SK-N-SH (cell line): ENCODE measurements at regions not wholly inside any gene's neighbourhood (a gene's known extent, or its start where the extent isn't known, plus 50 kb on each side); places are given as distances from the start of the nearest gene placed in this dataset.
"Not testable (repeated sequence)": the region's sequence is repeated elsewhere in the genome, so short reads cannot be mapped to it uniquely, and the experiment has no call there.

Experiments
- EP300 ChIP-seq, 2 experiments: IDR thresholded peaks; 2 replicates each; pipeline versions ENCODE4 v1.4.0 to v1.6.1; 2012; ENCODE audit warnings: borderline replicate concordance in 1 of 2, low read depth in 1 of 2, low read length in 1 of 2
- POLR2AphosphoS5 ChIP-seq: IDR thresholded peaks from 2 replicates; pipeline ENCODE4 v1.6.1; 2012; ENCODE audit warnings: low read depth, low read length
- RAD21 ChIP-seq: IDR thresholded peaks from 2 replicates; pipeline ENCODE4 v1.6.1; 2012; ENCODE audit warnings: mild to moderate bottlenecking, low read length
- RCOR1 ChIP-seq: fragments of 150-350 bp; IDR thresholded peaks from 2 replicates; pipeline ENCODE4 v1.6.1; 2017; ENCODE audit warnings: antibody characterized with exemption, low read length
- RXRA ChIP-seq: IDR thresholded peaks from 2 replicates; pipeline ENCODE4 v1.4.0; 2012; ENCODE audit warnings: low read depth, mild to moderate bottlenecking, borderline replicate concordance
- SMC3 ChIP-seq: IDR thresholded peaks from 2 replicates; pipeline ENCODE4 v1.6.1; 2012; ENCODE audit warnings: low read depth, low read length, improper control_type of control experiment
- TAF1 ChIP-seq: IDR thresholded peaks from 2 replicates; pipeline ENCODE4 v1.6.1; 2012; ENCODE audit warnings: low read depth, mild to moderate bottlenecking, low read length, moderate library complexity, borderline replicate concordance
- TEAD4 ChIP-seq: IDR thresholded peaks from 2 replicates; pipeline ENCODE4 v1.4.0; 2012; ENCODE audit warnings: mild to moderate bottlenecking, borderline replicate concordance; ENCODE audit not compliant: insufficient read depth
- TF ChIP-seq, protein P1 (sequence below): fragments of 200-600 bp; sonication (generic); IDR thresholded peaks from 2 replicates; pipeline ENCODE4 v1.6.1; 2017; ENCODE audit warnings: antibody characterized with exemption, mild to moderate bottlenecking, moderate library complexity
- TF ChIP-seq, protein P2 (sequence below): IDR thresholded peaks from 2 replicates; pipeline ENCODE4 v1.4.0; 2012; ENCODE audit warnings: low read depth
- TF ChIP-seq, protein P3 (sequence below): IDR thresholded peaks from 2 replicates; pipeline ENCODE4 v1.4.0; 2012; ENCODE audit warnings: low read depth, borderline replicate concordance
- TF ChIP-seq, protein P4 (sequence below): IDR thresholded peaks from 2 replicates; pipeline ENCODE4 v1.6.1; 2012; ENCODE audit warnings: mild to moderate bottlenecking, low read depth, low read length, moderate library complexity
- TF ChIP-seq, protein P5 (sequence below): IDR thresholded peaks from 2 replicates; pipeline ENCODE4 v1.4.0; 2012; ENCODE audit warnings: low read depth, borderline replicate concordance

DNA sequence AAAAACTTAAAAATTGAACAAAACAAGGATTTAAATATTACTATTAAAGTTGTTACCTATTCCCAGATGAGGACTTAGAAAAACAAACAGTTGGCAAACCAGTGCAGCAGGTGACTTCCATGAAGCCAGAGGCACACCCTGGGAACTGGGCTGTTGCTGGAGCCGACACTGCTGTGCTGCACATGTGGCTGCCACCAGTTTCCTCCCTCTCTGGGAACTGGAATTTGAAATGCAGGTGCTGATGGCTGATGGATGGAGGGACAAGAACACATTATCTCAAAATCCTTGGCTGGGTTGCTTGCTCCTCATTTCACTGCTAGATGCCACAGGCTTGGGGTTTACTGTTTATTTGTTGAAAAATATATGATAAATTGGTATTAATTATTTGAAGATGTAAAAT, 471.2 kb upstream of the NDN start:
- TF ChIP-seq, protein P1, sequence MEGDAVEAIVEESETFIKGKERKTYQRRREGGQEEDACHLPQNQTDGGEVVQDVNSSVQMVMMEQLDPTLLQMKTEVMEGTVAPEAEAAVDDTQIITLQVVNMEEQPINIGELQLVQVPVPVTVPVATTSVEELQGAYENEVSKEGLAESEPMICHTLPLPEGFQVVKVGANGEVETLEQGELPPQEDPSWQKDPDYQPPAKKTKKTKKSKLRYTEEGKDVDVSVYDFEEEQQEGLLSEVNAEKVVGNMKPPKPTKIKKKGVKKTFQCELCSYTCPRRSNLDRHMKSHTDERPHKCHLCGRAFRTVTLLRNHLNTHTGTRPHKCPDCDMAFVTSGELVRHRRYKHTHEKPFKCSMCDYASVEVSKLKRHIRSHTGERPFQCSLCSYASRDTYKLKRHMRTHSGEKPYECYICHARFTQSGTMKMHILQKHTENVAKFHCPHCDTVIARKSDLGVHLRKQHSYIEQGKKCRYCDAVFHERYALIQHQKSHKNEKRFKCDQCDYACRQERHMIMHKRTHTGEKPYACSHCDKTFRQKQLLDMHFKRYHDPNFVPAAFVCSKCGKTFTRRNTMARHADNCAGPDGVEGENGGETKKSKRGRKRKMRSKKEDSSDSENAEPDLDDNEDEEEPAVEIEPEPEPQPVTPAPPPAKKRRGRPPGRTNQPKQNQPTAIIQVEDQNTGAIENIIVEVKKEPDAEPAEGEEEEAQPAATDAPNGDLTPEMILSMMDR, result not testable (repeated sequence)
- TF ChIP-seq, protein P2, sequence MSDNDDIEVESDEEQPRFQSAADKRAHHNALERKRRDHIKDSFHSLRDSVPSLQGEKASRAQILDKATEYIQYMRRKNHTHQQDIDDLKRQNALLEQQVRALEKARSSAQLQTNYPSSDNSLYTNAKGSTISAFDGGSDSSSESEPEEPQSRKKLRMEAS, result not testable (repeated sequence)
- not testable (repeated sequence) for TF ChIP-seq RXRA; EP300 (IDR thresholded peaks at IDR 0.05; ENCODE audit: borderline replicate concordance in 1 of 2, low read depth in 1 of 2, low read length in 1 of 2); POLR2AphosphoS5; TEAD4; RCOR1; TAF1; SMC3; RAD21
- TF ChIP-seq, protein P3, sequence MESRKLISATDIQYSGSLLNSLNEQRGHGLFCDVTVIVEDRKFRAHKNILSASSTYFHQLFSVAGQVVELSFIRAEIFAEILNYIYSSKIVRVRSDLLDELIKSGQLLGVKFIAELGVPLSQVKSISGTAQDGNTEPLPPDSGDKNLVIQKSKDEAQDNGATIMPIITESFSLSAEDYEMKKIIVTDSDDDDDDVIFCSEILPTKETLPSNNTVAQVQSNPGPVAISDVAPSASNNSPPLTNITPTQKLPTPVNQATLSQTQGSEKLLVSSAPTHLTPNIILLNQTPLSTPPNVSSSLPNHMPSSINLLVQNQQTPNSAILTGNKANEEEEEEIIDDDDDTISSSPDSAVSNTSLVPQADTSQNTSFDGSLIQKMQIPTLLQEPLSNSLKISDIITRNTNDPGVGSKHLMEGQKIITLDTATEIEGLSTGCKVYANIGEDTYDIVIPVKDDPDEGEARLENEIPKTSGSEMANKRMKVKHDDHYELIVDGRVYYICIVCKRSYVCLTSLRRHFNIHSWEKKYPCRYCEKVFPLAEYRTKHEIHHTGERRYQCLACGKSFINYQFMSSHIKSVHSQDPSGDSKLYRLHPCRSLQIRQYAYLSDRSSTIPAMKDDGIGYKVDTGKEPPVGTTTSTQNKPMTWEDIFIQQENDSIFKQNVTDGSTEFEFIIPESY, result not testable (repeated sequence)
- TF ChIP-seq, protein P4, sequence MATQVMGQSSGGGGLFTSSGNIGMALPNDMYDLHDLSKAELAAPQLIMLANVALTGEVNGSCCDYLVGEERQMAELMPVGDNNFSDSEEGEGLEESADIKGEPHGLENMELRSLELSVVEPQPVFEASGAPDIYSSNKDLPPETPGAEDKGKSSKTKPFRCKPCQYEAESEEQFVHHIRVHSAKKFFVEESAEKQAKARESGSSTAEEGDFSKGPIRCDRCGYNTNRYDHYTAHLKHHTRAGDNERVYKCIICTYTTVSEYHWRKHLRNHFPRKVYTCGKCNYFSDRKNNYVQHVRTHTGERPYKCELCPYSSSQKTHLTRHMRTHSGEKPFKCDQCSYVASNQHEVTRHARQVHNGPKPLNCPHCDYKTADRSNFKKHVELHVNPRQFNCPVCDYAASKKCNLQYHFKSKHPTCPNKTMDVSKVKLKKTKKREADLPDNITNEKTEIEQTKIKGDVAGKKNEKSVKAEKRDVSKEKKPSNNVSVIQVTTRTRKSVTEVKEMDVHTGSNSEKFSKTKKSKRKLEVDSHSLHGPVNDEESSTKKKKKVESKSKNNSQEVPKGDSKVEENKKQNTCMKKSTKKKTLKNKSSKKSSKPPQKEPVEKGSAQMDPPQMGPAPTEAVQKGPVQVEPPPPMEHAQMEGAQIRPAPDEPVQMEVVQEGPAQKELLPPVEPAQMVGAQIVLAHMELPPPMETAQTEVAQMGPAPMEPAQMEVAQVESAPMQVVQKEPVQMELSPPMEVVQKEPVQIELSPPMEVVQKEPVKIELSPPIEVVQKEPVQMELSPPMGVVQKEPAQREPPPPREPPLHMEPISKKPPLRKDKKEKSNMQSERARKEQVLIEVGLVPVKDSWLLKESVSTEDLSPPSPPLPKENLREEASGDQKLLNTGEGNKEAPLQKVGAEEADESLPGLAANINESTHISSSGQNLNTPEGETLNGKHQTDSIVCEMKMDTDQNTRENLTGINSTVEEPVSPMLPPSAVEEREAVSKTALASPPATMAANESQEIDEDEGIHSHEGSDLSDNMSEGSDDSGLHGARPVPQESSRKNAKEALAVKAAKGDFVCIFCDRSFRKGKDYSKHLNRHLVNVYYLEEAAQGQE, result not testable (repeated sequence)
- TF ChIP-seq, protein P5, sequence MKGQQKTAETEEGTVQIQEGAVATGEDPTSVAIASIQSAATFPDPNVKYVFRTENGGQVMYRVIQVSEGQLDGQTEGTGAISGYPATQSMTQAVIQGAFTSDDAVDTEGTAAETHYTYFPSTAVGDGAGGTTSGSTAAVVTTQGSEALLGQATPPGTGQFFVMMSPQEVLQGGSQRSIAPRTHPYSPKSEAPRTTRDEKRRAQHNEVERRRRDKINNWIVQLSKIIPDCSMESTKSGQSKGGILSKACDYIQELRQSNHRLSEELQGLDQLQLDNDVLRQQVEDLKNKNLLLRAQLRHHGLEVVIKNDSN, result not testable (repeated sequence)
